SU-DHL-6 (cell line): ENCODE measurements at regions not wholly inside any gene's neighbourhood (a gene's known extent, or its start where the extent isn't known, plus 50 kb on each side); places are given as distances from the start of the nearest gene placed in this dataset.

Experiments
- CTCF ChIP-seq: fragments of 200-600 bp; sonication (generic); IDR thresholded peaks from one replicate; pipeline ENCODE4 v1.5.1; 2017; ENCODE audit warnings: antibody characterized with exemption, mild to moderate bottlenecking, low read length, moderate library complexity; ENCODE audit not compliant: insufficient read depth, poor library complexity, severe bottlenecking
- EZH2phosphoT487 ChIP-seq: fragments of 200-600 bp; sonication (generic), shearing (Covaris generic); conservative IDR thresholded peaks from 2 replicates; pipeline ENCODE4 v1.6.1; 2018; ENCODE audit warnings: mild to moderate bottlenecking, antibody characterized with exemption, low read length, moderate library complexity, mixed read lengths

GRCh38 chr1:191438979-191439378 lies 719.3 kb upstream of the RGS18 start:
- TF ChIP-seq CTCF (no peak), EZH2phosphoT487 (no peak)
